SK-N-DZ (cell line): ENCODE measurements at regions not wholly inside any gene's neighbourhood (a gene's known extent, or its start where the extent isn't known, plus 50 kb on each side); places are given as distances from the start of the nearest gene placed in this dataset.
"Not testable (repeated sequence)": the region's sequence is repeated elsewhere in the genome, so short reads cannot be mapped to it uniquely, and the experiment has no call there.

Experiments
- DNase-seq: peaks from one replicate; pipeline ENCODE4 v3.0.0-alpha.2; 2015; ENCODE audit warnings: low spot score

GRCh38 chr5:90071066-90071465 lies 338.5 kb downstream of the CETN3 start:
- no peak for DNase-seq

GRCh38 chr5:90066920-90067319 lies 342.6 kb downstream of the CETN3 start:
- no peak for DNase-seq

- no peak for DNase-seq
Observed at GRCh38 chr5:90056911-90057705, 352.4 kb downstream of the CETN3 start.

GRCh38 chr5:90055831-90056328 lies 353.7 kb downstream of the CETN3 start:
- DNase-seq: no peak

GRCh38 chr5:90054612-90055011 lies 354.9 kb downstream of the CETN3 start:
- DNase-seq: no peak

- no peak for DNase-seq
Observed at GRCh38 chr5:90051756-90052155, 357.8 kb downstream of the CETN3 start.

- no peak for DNase-seq
Observed at GRCh38 chr5:90050103-90050502, 359.5 kb downstream of the CETN3 start.

GRCh38 chr5:90047113-90047512 lies 362.4 kb downstream of the CETN3 start:
- no peak for DNase-seq

GRCh38 chr5:90040082-90040481 lies 369.5 kb downstream of the CETN3 start:
- not testable (repeated sequence) for DNase-seq

- DNase-seq: no peak
Observed at GRCh38 chr5:90037646-90038045, 371.9 kb downstream of the CETN3 start.

- no peak for DNase-seq
Observed at GRCh38 chr5:90022711-90023053, 386.9 kb downstream of the CETN3 start.

- no peak for DNase-seq
Observed at GRCh38 chr5:90022002-90022710, 387.4 kb downstream of the CETN3 start.

- no peak for DNase-seq
Observed at GRCh38 chr5:90020575-90021538, 388.7 kb downstream of the CETN3 start.

GRCh38 chr5:90017239-90017638 lies 392.3 kb downstream of the CETN3 start:
- DNase-seq: no peak

- peak; percentile 76 for DNase-seq
Observed at GRCh38 chr5:90015584-90016018, 394.0 kb downstream of the CETN3 start.

- DNase-seq: no peak
Observed at GRCh38 chr5:90014420-90014819, 395.1 kb downstream of the CETN3 start.

- DNase-seq: no peak
Observed at GRCh38 chr5:90000351-90000750, 409.2 kb downstream of the CETN3 start.

GRCh38 chr5:89998519-89999305 lies 410.8 kb downstream of the CETN3 start:
- no peak for DNase-seq

- no peak for DNase-seq
Observed at GRCh38 chr5:89996890-89997289, 412.7 kb downstream of the CETN3 start.

- DNase-seq: no peak
Observed at GRCh38 chr5:89996335-89996734, 413.2 kb downstream of the CETN3 start.

GRCh38 chr5:89994266-89994665 lies 415.3 kb downstream of the CETN3 start:
- DNase-seq: no peak
